ENCODE measurements at regions not wholly inside any gene's neighbourhood (a gene's known extent, or its start where the extent isn't known, plus 50 kb on each side); places are given as distances from the start of the nearest gene placed in this dataset.

DNA sequence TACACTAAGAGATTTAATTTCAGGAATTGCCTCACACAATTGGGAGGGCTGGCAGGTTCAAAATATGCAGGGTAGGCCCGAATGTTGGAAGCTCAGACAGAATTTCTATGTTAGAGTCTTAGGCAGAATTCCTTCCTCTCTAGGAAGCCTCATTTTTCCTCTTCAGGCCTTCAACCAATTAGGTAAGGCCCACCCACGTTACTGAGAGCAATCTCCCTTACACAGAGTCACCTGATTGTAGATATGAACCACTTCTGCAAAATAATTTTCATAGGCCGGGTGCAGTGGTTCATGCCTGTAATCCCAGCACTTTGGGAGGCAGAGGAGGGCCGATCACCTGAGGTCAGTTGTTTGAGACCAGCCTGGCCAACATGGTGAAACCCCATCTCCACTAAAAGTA lies 50.2 kb upstream of the HIVEP1 start:
- no peak overlapping the region for H3K4me3 ChIP-seq (ENCODE audit: low read depth, low read length)
- no peak for DNase-seq (ENCODE audit: low read depth)
- no peak for TF ChIP-seq CTCF (conservative IDR thresholded peaks at IDR 0.05; ENCODE audit: low read depth, low read length)

GRCh38 chr6:11960909-11961779 lies 51.0 kb upstream of the HIVEP1 start:
- DNase-seq (ENCODE audit: low read depth): no peak
- H3K4me3 ChIP-seq (ENCODE audit: low read depth, low read length): no peak overlapping the region
- TF ChIP-seq CTCF (conservative IDR thresholded peaks at IDR 0.05; ENCODE audit: low read depth, low read length): no peak

GRCh38 chr6:11956781-11957180 lies 55.3 kb upstream of the HIVEP1 start:
- no peak for TF ChIP-seq CTCF (conservative IDR thresholded peaks at IDR 0.05; ENCODE audit: low read depth, low read length)
- no peak for DNase-seq (ENCODE audit: low read depth)
- no peak overlapping the region for H3K4me3 ChIP-seq (ENCODE audit: low read depth, low read length)

DNA sequence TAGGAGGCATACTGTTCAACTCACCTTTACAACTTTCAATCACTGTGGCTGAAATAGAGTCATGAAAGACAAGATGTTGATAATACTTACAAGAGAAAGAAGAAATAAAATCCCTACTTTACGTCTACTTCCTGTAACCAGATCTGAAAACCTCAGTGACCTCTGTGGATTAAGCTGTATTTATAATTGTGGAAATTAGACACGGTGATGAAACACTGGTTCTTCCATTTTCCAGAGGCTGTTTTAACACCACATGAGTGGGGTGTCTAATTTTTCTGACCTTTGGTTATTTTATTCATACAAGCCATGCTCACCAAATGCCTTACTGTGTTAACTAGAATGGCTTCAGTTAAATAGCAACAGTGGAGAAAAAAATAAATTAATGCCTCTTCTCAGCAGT lies 58.5 kb upstream of the HIVEP1 start:
- no peak for TF ChIP-seq CTCF (conservative IDR thresholded peaks at IDR 0.05; ENCODE audit: low read depth, low read length)
- no peak for DNase-seq (ENCODE audit: low read depth)
- H3K4me3 ChIP-seq (ENCODE audit: low read depth, low read length): no peak overlapping the region

DNA sequence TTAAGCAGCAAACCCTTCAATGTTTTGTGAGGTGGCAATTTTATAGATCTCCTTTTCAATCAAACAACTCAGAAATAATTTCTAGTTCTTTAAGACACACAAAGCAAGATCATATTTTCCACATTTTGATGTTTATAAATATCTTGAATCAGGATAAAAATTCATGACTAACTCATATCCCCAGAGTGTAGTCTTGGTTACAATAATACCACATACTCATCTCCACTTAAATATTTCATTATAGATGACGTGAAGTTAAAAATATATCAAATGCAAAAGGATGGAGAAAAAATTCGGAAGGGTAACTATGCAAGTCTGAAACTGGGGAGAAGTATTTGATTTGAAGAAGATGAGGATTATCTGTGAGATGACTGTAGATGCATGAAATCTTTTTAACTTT lies 59.8 kb upstream of the HIVEP1 start:
- TF ChIP-seq CTCF (conservative IDR thresholded peaks at IDR 0.05; ENCODE audit: low read depth, low read length): no peak
- H3K4me3 ChIP-seq (ENCODE audit: low read depth, low read length): no peak overlapping the region
- DNase-seq (ENCODE audit: low read depth): no peak

DNA sequence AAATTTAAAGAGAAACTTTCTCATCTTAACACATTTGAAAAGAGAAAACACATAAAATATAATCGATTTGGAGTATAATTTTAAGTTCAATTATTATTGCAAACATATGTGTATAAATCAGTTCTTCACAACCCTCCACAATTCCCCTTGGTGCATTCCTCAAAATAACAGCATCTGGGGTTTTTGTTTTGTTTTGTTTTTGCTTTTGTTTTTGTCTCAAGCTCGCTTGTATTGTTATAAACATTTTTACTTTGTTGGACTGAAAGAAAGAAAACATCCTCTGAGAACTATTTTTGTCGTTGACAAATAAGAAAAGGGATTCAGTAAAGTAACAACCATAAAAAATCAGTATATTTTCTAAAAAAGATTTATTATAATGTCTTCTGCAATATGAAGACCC lies 60.2 kb upstream of the HIVEP1 start:
- no peak for TF ChIP-seq CTCF (conservative IDR thresholded peaks at IDR 0.05; ENCODE audit: low read depth, low read length)
- no peak overlapping the region for H3K4me3 ChIP-seq (ENCODE audit: low read depth, low read length)
- DNase-seq (ENCODE audit: low read depth): no peak

DNA sequence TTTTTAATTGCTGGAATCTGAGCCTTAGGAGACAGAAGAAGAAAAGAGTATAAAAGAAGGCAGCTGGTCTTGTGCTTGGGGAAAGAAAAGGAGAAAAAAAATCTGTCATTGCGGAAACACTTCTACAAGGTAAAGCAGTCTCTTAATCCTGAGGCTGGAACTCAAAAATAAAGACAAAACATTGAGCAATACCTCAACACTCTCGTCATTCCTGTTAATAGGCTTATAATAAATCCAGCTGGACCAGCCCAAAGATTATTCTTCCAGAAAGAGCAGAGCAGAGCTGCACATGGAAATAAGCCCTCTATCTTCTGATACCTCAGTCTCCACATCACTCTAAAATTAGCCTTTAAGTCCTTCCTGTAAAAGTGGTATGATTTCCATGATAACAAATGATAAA lies 62.0 kb upstream of the HIVEP1 start:
- no peak for TF ChIP-seq CTCF (conservative IDR thresholded peaks at IDR 0.05; ENCODE audit: low read depth, low read length)
- no peak overlapping the region for H3K4me3 ChIP-seq (ENCODE audit: low read depth, low read length)
- no peak for DNase-seq (ENCODE audit: low read depth)

Measured in choroid plexus epithelial cell (primary cell).